ENCODE measurements at regions not wholly inside any gene's neighbourhood (a gene's known extent, or its start where the extent isn't known, plus 50 kb on each side); places are given as distances from the start of the nearest gene placed in this dataset.

DNA sequence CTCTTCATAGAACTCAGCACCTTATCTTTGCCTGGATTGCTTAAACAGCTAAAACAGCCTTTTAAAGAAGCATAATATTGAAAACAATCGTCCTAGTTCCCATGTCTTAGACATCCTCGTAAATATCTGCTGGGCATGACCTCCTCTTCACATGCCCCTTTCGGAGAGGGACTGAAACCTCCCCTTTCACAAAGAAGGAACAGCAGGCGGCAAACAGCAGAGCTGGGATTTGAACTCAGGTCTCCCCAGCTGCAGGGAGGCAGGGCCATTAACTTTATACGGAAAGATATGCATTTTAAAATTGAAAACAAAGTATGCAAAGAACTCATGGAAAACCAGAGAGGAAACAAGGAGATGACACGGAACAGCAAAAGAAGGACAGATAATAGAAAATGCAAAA is 249.9 kb downstream of the FOXL1 start:
- no peak for TF ChIP-seq CTCF (conservative IDR thresholded peaks at IDR 0.05 in 1 of 2, IDR thresholded peaks at IDR 0.05 in 1 of 2; ENCODE audit: low read depth in 1 of 2, low read length in 2 of 2)
- no peak for TF ChIP-seq EZH2 (IDR thresholded peaks at IDR 0.05; ENCODE audit: low read length, missing control alignments)
